ENCODE measurements at regions not wholly inside any gene's neighbourhood (a gene's known extent, or its start where the extent isn't known, plus 50 kb on each side); places are given as distances from the start of the nearest gene placed in this dataset.

- intact Hi-C loops (cut with DNase I, micrococcal nuclease), result no loop called here
- Mint-ChIP-seq H3K4me3 (no peak overlapping the region), H3K27me3 (no peaks in the 10 kb centered on the region), H3K9me3 (peaks cover 6% of the 10 kb centered on the region), H3K27ac (no peak overlapping the region), H3K4me1 (ENCODE audit: low read depth) (no peaks in the 10 kb centered on the region), H3K36me3 (ENCODE audit: low read depth) (no peaks in the 10 kb centered on the region)
- ATAC-seq (ENCODE audit: poor library complexity) (no peak), DNase-seq (no peak)
- CTCF ChIA-PET, result no interaction called here
- Histone ChIP-seq H3K9me3 (ENCODE audit: control insufficient read depth in 1 of 2, insufficient read depth in 1 of 2, low read length in 2 of 2) (no peaks in the 10 kb centered on the region), H3K36me3 (ENCODE audit: insufficient read depth, low read length) (no peaks in the 10 kb centered on the region), H3K4me3 (ENCODE audit: low read length) (no peak overlapping the region), H3K27me3 (ENCODE audit: control insufficient read depth in 1 of 2, insufficient read depth in 2 of 2, low read length in 2 of 2) (no peaks in the 10 kb centered on the region), H3K27ac (ENCODE audit: low read depth in 1 of 2, low read length in 2 of 2) (no peak overlapping the region), H3K4me1 (ENCODE audit: insufficient read depth, low read length) (no peaks in the 10 kb centered on the region)
- POLR2A ChIA-PET, result no interaction called here
- TF ChIP-seq CTCF (IDR thresholded peaks at IDR 0.05), result no peak
These were observed 112.3 kb upstream of the BANK1 start for GRCh38 chr4:101678180-101678579.

- no peak for TF ChIP-seq CTCF (IDR thresholded peaks at IDR 0.05)
- Histone ChIP-seq H3K4me1 (ENCODE audit: insufficient read depth, low read length) (no peaks in the 10 kb centered on the region), H3K27me3 (ENCODE audit: control insufficient read depth in 1 of 2, insufficient read depth in 2 of 2, low read length in 2 of 2) (no peaks in the 10 kb centered on the region), H3K36me3 (ENCODE audit: insufficient read depth, low read length) (no peaks in the 10 kb centered on the region), H3K27ac (ENCODE audit: low read depth in 1 of 2, low read length in 2 of 2) (no peak overlapping the region), H3K4me3 (ENCODE audit: low read length) (no peak overlapping the region), H3K9me3 (ENCODE audit: control insufficient read depth in 1 of 2, insufficient read depth in 1 of 2, low read length in 2 of 2) (no peaks in the 10 kb centered on the region)
- H3K9me3 Mint-ChIP-seq, result peaks cover 5% of the 10 kb centered on the region
- no peaks in the 10 kb centered on the region for H3K36me3 Mint-ChIP-seq (ENCODE audit: low read depth)
- H3K27me3 Mint-ChIP-seq, result peaks cover 5% of the 10 kb centered on the region
- ATAC-seq (ENCODE audit: poor library complexity) (no peak), DNase-seq (no peak)
- H3K4me1 Mint-ChIP-seq (ENCODE audit: low read depth), result no peaks in the 10 kb centered on the region
- ChIA-PET POLR2A (no interaction called here), CTCF (no interaction called here)
- H3K4me3 Mint-ChIP-seq, result no peak overlapping the region
- intact Hi-C loops (cut with DNase I, micrococcal nuclease), result no loop called here
- no peak overlapping the region for H3K27ac Mint-ChIP-seq
These were observed 119.6 kb upstream of the BANK1 start for GRCh38 chr4:101670897-101671296.

- ATAC-seq (ENCODE audit: poor library complexity), result no peak
- Mint-ChIP-seq H3K4me1 (ENCODE audit: low read depth) (no peaks in the 10 kb centered on the region), H3K4me3 (no peak overlapping the region), H3K27ac (no peak overlapping the region), H3K27me3 (peaks cover 5% of the 10 kb centered on the region), H3K36me3 (ENCODE audit: low read depth) (no peaks in the 10 kb centered on the region), H3K9me3 (no peaks in the 10 kb centered on the region)
- no peaks in the 10 kb centered on the region for H3K9me3 ChIP-seq (ENCODE audit: control insufficient read depth in 1 of 2, insufficient read depth in 1 of 2, low read length in 2 of 2)
- no peak for DNase-seq
- no peak overlapping the region for H3K27ac ChIP-seq (ENCODE audit: low read depth in 1 of 2, low read length in 2 of 2)
- H3K36me3 ChIP-seq (ENCODE audit: insufficient read depth, low read length), result no peaks in the 10 kb centered on the region
- no peak overlapping the region for H3K4me3 ChIP-seq (ENCODE audit: low read length)
- CTCF ChIA-PET, result no interaction called here
- no peaks in the 10 kb centered on the region for H3K27me3 ChIP-seq (ENCODE audit: control insufficient read depth in 1 of 2, insufficient read depth in 2 of 2, low read length in 2 of 2)
- POLR2A ChIA-PET, result no interaction called here
- no peaks in the 10 kb centered on the region for H3K4me1 ChIP-seq (ENCODE audit: insufficient read depth, low read length)
- intact Hi-C loops (cut with DNase I, micrococcal nuclease), result no loop called here
- no peak for TF ChIP-seq CTCF (IDR thresholded peaks at IDR 0.05)
These were observed 120.2 kb upstream of the BANK1 start for GRCh38 chr4:101670370-101670769.

Data from CD4-positive, alpha-beta T cell (primary cell).